ENCODE measurements at regions not wholly inside any gene's neighbourhood (a gene's known extent, or its start where the extent isn't known, plus 50 kb on each side); places are given as distances from the start of the nearest gene placed in this dataset.

DNA sequence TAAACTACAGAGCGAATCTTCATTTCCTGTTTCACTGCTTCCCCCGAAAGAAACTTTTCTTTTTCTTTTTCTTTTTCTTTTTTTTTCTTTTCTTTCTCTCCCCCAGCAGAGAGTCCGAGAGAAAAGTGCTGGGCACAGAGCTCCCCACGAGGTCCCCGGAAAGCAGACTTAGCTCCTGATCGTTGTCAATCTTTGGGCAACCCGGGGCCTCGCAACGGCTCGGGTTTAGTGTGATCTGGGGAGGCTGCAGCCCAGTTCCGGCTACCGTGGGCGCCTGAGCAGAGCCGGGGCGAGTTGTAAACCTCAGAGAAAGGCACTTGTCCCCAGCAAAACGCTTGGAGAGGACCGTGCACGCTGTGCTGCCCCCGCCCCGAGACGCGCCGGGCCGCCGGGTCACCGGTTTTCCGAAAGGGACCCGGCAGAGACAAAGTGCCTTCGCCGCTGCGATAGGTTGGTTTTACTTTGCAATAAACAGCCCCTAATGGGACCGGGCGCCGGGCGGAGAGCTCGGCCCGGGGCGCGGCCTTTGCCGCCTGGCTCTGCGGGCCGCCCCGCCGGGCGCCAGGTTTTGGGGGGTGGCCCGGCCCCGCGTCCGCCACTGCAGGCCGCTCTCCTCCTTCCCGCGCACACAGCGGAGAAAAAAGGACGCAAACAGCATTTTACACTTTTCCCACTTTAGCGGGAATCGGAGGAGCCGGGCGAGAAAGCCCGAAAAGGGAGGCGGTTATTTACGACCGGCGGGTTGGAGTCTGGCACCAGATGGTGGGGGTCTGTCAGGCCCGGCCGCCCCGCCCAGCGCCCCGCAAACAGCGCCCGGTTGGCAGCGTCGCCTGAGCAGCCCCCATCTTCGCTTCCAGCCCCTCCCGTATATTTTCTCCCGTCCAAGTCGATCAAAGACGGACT, 136.0 kb downstream of the INSIG2 start:
- ATAC-seq (ENCODE audit: poor library complexity) (peak; percentile 31), DNase-seq (peak; percentile 48)
- intact Hi-C loops (cut with DNase I): no loop called here

DNA sequence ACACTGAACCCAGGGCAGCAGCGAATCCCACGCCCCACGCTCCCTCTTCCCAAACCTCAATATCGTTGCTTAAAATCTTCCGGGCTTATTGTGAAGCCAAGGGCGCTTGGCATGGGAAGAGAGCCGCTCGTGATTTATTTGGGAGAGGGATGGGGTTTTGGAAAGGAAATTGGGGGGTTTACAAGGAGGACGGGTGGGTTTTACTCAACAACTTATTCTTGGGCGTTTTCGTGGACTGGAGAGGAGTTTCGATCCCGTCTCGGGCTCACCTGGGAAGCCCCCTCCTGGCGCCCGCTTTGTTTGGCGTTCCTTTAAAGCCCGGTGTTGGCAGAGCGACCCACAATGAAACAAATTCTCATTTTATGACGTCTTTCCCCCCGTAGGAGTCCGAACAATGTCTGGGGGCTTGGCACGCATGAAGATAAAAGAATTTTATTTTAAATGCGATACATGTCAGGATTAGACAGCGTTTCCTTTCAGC, 135.3 kb downstream of the INSIG2 start:
- intact Hi-C loops (cut with DNase I): no loop called here
- ATAC-seq (ENCODE audit: poor library complexity): no peak
- no peak for DNase-seq

DNA sequence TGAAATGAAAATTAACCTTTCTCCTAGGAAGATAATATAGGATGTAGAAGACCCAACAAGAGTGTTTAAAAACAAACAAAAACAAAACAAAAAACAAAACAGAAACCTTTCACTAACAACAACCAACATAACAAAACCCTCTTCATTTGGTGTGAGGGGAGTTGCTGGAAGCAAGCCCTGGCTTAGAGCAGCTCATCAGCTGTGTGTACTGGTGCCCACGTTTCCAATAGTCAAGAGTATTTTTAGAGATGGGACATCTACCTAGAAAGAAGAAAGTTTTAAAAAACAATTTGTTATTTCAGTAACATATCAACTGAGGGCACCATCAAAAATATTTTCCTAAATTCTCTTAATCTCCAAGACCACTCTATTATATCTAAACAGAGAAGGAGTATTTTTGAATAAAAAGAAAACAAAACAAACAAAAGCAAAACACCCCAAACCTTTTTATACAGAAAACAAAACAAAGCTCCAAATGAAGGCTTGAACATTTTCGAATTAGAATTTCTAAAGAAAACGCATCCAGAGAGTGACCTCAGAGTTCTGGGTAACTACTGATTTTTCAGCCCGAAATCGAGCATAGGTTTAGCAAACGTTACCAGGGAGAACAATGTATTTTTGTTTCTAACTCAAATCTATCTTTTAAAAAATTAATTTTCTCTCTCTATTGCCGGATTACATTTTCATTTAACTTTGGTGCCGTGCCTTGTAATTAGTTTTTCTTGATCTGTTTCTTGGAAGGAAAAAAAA, 134.6 kb downstream of the INSIG2 start:
- ATAC-seq (ENCODE audit: poor library complexity): no peak
- intact Hi-C loops (cut with DNase I): no loop called here

DNA sequence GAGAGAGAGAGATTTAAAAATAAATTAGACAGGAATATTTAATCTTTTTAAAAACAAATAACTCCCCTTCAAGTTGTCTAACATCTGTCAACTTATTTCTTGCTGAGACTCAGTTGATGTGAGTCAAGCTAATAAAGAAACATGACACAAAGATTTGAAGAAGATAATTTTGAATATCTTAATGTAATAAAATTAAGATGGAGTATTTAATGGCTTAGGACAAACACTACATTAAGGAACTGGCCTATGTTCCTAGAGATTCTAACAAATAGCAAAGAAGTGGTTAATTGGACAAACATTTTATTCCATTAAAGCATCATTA, 134.0 kb downstream of the INSIG2 start:
- intact Hi-C loops (cut with DNase I): no loop called here
- DNase-seq (no peak), ATAC-seq (ENCODE audit: poor library complexity) (no peak)

More for the DNA sequence above, 134.6 kb downstream of the INSIG2 start:
- no peak for DNase-seq

DNA sequence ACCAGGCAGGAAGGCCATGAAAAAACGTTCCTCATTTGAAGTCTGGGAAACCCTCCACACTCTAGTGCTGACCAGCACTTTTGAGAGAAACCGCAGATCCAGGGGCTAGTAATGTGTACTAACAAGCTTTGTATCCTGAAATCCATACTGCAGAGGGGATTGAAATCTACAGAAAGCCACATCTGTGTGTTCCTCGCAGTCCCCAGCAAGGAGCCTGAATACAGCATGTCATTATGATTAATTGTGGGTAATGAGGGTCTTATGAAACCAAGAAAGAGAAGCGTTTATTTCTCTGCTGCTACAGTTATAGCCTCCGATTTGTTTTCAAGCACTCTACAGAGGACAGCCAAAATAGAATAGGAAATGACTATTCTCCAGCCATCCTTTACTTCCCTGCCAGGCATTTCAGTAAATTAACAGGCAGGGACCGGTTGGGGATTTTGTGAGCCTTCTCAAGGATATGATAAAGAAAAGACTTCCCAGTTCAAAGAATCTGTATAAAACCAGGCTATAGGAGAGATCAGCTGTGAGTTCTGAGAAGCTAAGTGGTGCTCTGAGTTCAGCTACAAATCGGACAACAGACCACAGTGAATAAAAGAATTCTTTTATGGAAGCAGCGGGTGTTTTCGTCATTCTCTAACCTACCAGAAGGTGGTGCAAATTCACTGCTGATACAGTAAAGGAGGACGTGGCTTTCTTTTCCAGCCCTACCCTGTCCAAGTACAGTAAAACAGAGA, 133.4 kb downstream of the INSIG2 start:
- DNase-seq: no peak
- ATAC-seq (ENCODE audit: poor library complexity): peak; percentile 82

DNA sequence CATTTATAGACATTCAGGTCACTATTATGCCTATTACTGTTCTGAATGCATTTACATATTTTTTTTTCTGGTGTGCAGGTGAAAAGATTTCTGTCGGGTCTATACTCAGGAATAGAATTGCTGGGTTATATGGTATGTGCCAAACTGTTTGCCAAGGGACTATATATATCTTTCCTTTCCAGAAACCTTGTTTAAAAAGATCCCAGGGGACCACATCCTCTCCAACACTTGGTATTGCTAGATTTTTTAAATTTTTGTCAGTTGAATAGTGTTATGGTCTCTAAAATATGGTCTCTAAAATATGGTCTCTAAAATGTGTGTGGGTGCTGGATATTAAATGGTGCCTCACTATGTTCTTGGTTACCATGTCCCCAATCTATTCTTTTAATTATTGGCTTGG, 131.3 kb downstream of the INSIG2 start:
- ATAC-seq (ENCODE audit: poor library complexity) (no peak), DNase-seq (no peak)
- intact Hi-C loops (cut with DNase I): no loop called here

More for the DNA sequence above, 133.4 kb downstream of the INSIG2 start:
- intact Hi-C loops (cut with DNase I): no loop called here

DNA sequence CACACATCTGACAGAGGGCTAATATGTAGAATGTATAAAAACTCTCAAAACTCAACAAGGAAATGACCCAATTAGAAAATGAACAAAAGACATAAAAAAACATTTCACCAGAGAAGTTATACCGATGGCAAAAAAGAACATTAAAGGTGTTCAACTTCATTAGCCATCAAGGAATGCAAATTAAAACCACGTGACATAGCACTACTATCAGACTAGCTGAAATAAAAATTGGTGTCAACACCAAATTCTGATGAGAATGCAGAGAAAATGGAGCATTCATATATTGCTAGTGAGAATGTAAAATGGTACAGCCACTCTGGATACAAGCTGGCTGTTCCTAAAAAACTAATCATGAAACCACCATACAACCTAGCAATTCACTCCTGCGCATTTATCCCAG, 128.0 kb downstream of the INSIG2 start:
- intact Hi-C loops (cut with DNase I): no loop called here
- DNase-seq (no peak), ATAC-seq (ENCODE audit: poor library complexity) (no peak)

DNA sequence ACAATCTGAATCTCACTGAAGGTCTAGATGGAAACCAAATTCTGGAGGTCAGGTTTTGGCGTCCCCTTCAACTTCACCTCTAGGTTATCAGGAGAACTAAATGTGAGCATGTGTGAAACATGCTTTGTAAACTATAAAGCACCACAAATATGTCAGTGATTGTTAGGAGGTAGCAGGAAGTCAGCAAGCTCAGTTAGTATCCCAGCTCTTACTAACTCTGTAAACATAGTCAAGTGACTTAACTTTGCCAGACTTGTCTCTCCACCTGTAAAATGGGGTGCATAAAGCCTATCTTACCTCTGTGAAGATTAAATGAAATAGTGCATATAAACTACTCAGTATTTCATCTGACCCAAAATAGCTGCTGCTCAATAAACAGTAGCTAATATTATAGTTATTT, 121.5 kb downstream of the INSIG2 start:
- ATAC-seq (ENCODE audit: poor library complexity) (no peak), DNase-seq (no peak)
- intact Hi-C loops (cut with DNase I): no loop called here

DNA sequence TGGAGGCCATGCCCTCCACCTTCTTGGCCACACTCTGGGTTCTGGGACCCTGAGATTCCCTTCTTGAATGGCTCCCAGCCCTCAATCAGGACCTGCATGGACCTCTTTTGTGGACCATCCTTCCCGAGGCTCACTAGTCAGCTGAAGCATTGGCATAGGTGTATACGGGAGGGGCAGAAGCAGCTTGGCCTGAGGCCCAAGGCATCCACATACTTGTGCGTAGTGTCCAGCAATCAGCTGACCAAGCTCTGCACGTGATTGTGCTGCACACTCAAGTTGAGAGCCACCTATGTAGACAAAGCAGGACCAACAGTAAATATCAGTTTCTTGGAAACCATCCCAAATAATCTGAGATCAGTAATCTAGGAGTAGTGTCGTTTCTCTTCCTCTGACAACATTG, 119.6 kb downstream of the INSIG2 start:
- no peak for ATAC-seq (ENCODE audit: poor library complexity)
- intact Hi-C loops (cut with DNase I): no loop called here
- DNase-seq: no peak

DNA sequence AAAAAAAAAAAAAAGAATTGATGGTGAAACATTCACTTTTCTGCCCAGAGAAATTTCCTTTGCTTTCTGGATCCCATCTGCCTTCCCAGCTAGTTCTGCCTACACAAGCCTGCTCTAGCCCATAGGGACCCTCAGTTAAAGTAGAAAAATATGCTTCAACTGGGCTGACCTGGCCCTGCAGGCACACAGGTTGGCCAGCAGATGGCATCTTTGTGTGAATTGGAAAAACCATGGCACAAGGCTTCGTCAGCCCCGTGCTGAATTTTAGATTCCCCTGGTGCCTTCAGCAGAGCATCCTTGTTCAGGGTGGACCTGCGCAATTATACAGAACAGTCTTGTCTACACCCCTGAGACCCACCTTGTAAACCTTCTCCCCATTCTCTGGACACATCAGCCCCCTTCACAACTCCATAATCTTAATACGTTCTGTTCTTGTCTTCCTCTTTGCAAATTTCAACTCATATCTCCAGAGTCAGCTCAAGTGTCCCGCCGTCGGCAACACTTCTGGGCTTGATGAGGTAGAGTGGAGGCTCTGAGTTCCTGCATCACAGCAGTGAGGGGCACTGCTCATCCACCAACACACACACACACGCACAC, 114.5 kb downstream of the INSIG2 start:
- DNase-seq (peak; percentile 41), ATAC-seq (ENCODE audit: poor library complexity) (peak; percentile 62)
- intact Hi-C loops (cut with DNase I): no loop called here

DNA sequence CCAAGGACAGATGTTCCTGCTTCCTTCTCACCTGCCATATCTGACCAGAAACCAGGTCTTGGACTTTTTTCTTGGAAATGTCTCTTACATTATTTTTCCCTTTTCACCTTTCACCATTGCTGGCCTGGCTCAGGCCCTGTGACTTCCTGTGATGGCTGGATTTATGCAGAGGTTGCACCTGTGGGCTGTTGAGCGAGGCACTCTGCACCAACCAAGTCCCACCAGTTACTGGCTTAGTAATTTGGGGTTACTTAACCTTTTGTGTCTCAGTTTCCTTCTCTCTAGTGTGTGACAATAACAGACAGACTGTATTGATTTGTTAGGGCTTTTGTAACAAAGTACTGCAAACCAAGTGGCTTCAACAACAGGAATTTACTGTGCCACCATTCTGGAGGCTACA, 110.0 kb downstream of the INSIG2 start:
- no peak for DNase-seq
- ATAC-seq (ENCODE audit: poor library complexity): no peak
- intact Hi-C loops (cut with DNase I): no loop called here

DNA sequence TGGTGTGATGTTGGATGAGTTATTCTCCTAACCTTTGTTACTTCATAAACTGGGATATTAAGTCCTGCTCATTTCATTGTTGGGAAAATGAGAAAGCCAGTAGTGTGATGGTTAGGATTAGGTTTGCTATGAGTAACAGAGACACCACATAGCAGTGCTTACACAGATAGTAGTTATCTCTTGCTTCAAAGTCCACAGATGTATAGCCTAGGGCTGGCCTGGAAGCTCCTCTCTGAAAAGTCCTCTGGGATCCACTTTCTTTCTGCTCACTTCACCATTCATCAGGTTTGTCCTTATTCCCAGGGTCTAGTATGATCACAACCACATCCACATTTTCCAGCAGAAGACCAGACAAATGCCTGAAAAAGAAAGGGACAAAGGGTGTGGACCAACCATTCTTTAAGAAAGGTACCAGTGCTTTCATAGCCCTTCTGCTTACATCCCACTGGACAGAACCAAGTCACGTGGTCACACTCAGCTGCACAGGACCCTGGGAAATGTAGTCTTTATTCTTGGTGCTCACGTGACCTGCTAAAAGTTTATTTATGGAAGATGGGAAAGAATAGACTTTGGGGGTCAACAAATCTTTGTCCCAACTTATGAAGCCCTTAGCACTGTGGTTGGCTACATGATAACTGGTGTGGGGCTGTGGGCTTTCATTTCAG, 108.9 kb downstream of the INSIG2 start:
- intact Hi-C loops (cut with DNase I): no loop called here
- ATAC-seq (ENCODE audit: poor library complexity) (no peak), DNase-seq (no peak)

DNA sequence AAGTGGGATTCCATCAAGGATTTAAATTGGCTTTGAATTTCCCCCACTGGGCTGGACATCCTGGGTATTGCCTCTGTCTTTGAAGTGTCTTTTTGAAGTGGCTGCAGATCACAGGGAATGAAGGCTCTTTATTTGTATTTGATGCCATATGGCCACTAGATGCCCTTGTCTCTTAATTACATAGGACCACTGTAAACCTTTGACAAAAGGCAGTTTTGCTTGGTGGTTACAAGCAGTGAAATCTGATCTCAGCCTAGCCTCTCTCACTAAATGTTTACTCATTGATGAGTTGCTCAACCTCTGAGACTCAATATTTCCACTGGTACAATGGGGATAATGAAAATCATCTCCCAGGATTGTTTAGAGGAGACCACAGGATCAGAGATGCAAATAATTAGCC, 102.2 kb downstream of the INSIG2 start:
- ATAC-seq (ENCODE audit: poor library complexity) (no peak), DNase-seq (no peak)
- intact Hi-C loops (cut with DNase I): no loop called here

DNA sequence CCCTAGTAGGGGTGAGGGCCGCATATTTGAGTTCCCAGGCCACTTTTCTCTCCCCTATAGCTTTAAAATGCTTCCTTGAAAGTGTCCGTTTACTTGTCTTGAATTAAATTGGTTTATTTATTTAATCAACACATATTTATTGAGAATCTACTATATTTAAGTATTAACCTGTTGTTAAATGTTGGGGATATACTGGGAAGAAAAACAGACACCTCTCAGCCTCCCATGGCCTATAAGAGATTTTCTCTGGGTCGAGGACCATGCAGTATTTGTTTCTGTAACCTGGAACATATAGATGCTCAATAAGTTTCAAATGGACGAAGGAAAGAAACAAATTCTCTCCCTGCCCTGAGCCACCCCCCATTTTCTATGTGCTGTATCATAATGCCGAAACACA, 98.6 kb downstream of the INSIG2 start:
- intact Hi-C loops (cut with DNase I): no loop called here
- DNase-seq: no peak

DNA sequence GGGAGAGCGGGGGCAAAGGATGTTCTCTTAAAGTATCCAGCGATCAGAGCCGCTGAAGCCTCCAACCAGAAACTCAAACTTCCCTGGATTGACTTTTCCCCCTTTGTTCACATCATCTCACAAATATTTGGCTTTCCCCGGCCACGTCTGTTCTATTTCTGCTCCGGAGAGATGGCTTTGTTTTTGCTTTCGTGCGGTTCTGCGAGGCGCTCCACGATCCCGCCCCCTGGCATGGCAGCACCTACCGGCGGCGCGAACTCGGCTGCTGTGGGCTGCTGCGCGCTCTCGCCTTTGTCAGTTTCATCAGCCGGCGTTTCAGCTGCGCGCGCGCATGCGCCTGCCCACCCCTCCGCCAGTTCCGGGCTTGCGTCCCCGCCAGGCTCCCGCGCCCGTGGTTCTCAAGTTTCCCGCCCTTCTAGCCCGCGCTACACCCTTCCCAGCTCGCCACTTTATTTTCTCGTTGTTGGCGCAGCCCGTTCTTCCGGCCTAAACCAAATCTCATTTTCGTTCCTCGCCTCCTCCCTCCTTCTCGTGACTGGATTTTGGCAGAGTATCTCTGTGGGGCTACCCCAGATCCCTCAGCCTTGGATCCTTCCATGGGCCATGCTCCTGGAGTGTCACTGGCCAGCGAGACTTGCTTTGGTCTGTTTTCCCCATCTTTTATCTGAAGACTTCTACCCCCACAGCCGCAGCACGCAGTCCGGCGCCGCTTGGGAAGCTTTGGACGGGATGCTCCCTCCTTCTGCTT, 98.0 kb downstream of the INSIG2 start:
- DNase-seq: peak; percentile 93
- intact Hi-C loops (cut with DNase I): no loop called here
- peak; percentile 99 for ATAC-seq (ENCODE audit: poor library complexity)

More for the DNA sequence above, 98.6 kb downstream of the INSIG2 start:
- no peak for ATAC-seq (ENCODE audit: poor library complexity)

DNA sequence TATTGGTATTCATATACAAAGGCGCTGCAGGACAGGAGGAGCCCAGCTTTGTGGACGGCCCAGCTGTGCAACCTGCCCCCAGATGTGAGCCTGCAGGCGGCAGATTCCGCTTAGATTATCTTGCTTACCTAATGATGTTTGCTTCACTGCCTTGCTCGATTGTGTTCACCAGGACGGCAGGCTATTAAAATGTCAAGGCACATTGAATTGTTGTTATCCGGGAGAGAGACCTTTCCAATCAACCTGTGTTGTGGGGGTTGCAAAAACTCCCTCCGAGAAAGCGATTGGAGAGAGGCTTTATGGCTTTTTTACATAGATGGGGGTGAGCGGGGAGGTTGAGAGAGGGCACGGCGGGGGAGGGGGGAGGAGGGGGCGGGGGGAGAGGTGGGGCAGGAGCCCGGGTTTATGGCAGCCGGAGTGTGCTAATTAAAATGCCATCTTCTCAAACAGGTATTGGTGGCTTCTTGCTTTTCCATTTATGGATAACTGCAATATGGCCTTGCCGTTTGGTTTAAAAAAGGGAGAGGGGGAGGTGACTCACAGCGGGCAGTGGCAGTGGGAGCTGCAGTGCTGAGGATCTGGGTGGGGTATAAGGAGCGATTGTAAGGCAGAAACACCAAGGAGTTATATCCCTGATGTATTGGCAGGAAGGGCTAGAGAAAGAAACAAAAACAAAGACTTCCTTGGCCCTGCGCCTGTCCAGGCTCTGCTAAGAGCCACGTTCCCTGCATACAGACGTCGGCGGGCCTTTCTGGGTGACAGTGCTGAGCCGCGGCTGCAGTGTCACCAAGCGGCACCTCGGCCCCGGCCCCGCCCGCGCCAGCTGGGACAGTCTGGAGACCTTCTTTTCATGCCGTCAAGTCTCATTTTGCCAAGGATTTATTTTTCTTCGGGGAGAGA, 97.2 kb downstream of the INSIG2 start:
- peak; percentile 90 for ATAC-seq (ENCODE audit: poor library complexity)
- intact Hi-C loops (cut with DNase I): no loop called here
- peak; percentile 76 for DNase-seq

DNA sequence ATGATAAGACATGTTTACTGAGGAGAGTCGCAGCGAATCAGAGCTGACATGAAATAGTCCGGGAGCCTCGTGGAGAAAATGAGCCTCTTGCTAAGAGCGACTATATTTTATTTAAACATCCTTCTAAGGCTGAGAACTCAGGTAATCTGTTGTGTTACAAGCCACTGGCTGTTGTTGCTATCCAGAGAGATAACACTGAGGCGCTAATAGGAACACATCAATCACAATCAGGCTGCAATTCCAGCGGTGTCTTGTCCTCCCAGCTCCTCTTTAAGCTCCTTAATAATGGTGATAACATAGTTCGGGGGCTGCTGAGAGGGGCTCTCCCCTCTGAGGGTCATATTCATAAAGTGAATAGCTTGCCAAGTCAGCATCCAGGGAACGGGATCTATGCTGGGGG, 95.1 kb downstream of the INSIG2 start:
- DNase-seq (no peak), ATAC-seq (ENCODE audit: poor library complexity) (no peak)
- intact Hi-C loops (cut with DNase I): no loop called here

Measured in Right ventricle myocardium superior (tissue), 1 donor.